Adrenal gland (tissue), 5 donors: ENCODE measurements at regions not wholly inside any gene's neighbourhood (a gene's known extent, or its start where the extent isn't known, plus 50 kb on each side); places are given as distances from the start of the nearest gene placed in this dataset.

Experiments
- POLR2A ChIP-seq, 2 donors: fragments of 450-650 bp; IDR thresholded peaks; one replicate each; pipeline ENCODE4 v1.6.1; 2017; ENCODE audit warnings: antibody characterized with exemption in 2 of 2, mild to moderate bottlenecking in 2 of 2, moderate library complexity in 1 of 2
- TF ChIP-seq, protein P1 (sequence below), 6 experiments: fragments of 450-650 bp in 4 of 6; fragments of 200-600 bp in 2 of 6; sonication (generic) in 1 of 6; IDR thresholded peaks; 1 replicate in 5 of 6; 2 replicates in 1 of 6; pipeline versions ENCODE4 v1.5.1 to v1.8.0; 2016 to 2021; ENCODE audit warnings: antibody characterized with exemption in 6 of 6, mild to moderate bottlenecking in 2 of 6, moderate library complexity in 1 of 6
- donor health status: DM: no; HTN: no; CAD: no.

DNA sequence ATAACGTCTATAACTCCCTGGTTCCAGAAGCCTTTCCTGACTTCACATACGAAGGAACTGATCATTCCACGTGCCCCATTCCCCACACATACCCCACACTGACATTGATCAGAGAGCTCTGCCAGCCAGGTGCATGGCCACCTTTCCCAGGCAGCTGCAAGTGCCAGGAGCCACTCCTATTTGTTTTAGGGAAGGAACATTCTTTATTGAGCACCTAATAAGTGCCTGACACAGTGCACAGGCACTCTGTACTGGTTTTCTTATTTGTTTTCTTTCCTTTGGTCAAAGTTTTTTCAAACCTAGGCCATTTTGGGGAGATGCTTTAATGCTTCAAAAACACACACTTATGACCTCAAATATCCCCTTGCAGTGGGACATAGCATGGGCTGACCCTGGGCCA lies 50.0 kb downstream of the PITPNM2 start:
- TF ChIP-seq, protein P1, sequence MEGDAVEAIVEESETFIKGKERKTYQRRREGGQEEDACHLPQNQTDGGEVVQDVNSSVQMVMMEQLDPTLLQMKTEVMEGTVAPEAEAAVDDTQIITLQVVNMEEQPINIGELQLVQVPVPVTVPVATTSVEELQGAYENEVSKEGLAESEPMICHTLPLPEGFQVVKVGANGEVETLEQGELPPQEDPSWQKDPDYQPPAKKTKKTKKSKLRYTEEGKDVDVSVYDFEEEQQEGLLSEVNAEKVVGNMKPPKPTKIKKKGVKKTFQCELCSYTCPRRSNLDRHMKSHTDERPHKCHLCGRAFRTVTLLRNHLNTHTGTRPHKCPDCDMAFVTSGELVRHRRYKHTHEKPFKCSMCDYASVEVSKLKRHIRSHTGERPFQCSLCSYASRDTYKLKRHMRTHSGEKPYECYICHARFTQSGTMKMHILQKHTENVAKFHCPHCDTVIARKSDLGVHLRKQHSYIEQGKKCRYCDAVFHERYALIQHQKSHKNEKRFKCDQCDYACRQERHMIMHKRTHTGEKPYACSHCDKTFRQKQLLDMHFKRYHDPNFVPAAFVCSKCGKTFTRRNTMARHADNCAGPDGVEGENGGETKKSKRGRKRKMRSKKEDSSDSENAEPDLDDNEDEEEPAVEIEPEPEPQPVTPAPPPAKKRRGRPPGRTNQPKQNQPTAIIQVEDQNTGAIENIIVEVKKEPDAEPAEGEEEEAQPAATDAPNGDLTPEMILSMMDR (IDR thresholded peaks at IDR 0.05), result no peak
- TF ChIP-seq POLR2A (IDR thresholded peaks at IDR 0.05), result no peak
